ENCODE measurements at regions not wholly inside any gene's neighbourhood (a gene's known extent, or its start where the extent isn't known, plus 50 kb on each side); places are given as distances from the start of the nearest gene placed in this dataset.

- peak; percentile 45 for DNase-seq
Observed at GRCh38 chr3:127049393-127049792, 66.5 kb downstream of the PLXNA1 start.

DNA sequence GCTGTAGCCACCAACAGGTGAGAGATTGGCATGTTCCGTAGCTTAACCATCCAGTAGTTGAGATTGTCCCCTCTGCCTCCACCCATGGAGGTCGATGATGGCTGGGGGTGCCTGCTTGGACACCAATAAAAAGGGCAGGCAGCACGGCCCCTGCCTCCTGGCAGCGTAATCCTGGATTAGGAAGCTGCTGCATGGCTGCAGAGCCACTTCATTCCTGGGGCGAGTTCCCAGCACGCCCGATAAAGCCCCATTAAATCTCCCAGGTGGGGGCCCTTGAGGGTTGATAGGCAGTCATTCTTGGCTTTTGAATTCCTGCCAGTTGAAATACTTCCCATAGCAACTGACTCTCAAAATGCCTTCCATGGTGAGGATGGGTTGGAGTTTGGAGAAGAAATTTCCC, 67.8 kb downstream of the PLXNA1 start:
- DNase-seq, result peak; percentile 22

DNA sequence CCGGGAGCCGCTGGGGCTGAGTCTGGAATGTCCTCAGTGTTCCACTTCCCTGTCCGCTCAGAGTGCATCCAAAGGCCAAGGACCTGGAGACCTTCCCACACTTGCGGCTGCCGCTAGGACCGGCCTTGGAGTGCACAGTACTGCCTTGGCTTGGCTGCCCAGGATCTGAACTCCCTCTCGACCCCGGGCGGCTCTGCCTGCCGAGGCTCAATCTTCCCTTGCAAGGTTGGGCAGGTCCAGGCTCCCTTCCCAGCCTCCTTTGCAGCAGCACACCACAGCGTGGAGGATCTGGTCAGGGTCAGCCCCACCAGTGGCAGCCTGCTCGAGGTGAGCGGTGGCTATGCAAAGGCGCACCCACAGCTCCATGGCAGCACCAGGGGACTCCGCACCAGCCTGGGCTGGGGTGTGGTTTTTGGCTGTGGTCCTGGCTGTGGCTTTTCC, 69.2 kb downstream of the PLXNA1 start:
- peak; percentile 44 for DNase-seq

GRCh38 chr3:127053026-127053425, 70.1 kb downstream of the PLXNA1 start:
- no peak for DNase-seq

- DNase-seq, result peak; percentile 49
Observed at GRCh38 chr3:127053450-127053849, 70.5 kb downstream of the PLXNA1 start.

- peak; percentile 42 for DNase-seq
Observed at GRCh38 chr3:127053979-127054378, 71.1 kb downstream of the PLXNA1 start.

GRCh38 chr3:127056281-127056680, 73.4 kb downstream of the PLXNA1 start:
- peak; percentile 56 for DNase-seq

- no peak for DNase-seq
Observed at GRCh38 chr3:127056976-127057375, 74.1 kb downstream of the PLXNA1 start.

DNA sequence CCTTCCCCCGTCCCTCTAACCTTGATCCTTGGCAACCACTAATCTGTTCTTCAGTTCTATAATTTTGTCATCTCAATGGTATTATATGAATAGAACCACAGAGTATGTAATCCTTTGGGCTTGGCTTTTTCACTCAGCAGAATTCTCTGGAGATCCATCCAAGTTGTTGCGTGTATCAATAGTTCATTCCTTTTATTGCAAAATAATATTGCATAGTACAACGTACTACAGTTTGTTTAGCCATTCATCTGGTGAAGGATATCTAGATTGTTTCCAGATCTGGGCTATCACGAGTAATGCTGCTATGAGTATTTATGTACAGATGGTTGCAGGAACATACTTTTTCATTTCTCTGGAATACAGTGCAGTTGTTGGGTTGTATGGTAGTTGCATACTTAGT, 76.2 kb downstream of the PLXNA1 start:
- no peak for DNase-seq

- DNase-seq, result peak; percentile 31
Observed at GRCh38 chr3:127061641-127062040, 78.7 kb downstream of the PLXNA1 start.

DNA sequence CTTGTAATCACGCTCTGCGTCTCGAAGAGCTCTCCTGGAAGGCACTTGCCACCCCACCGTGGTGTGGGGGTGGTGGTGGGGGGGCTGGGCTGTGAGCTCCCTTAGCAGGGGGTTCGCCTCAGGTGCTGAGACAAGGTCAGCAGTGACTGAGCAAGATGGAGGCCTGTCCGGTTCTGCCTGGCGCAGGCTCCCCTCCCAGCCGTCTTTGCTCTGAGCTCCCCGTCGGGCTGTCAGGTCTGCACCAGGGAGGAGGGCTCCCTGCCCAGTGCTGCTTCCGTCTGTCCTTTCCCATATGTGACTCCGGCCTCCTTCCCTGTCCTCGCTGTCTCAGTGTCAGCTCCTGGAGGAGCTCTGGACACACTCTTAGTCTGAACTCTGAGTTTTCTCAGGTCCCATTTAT, 80.0 kb downstream of the PLXNA1 start:
- DNase-seq, result peak; percentile 48

- peak; percentile 14 for DNase-seq
Observed at GRCh38 chr3:127063916-127064315, 81.0 kb downstream of the PLXNA1 start.

- peak; percentile 55 for DNase-seq
Observed at GRCh38 chr3:127064391-127065137, 81.6 kb downstream of the PLXNA1 start.

GRCh38 chr3:127065138-127065427, 82.2 kb downstream of the PLXNA1 start:
- DNase-seq, result peak; percentile 34

DNA sequence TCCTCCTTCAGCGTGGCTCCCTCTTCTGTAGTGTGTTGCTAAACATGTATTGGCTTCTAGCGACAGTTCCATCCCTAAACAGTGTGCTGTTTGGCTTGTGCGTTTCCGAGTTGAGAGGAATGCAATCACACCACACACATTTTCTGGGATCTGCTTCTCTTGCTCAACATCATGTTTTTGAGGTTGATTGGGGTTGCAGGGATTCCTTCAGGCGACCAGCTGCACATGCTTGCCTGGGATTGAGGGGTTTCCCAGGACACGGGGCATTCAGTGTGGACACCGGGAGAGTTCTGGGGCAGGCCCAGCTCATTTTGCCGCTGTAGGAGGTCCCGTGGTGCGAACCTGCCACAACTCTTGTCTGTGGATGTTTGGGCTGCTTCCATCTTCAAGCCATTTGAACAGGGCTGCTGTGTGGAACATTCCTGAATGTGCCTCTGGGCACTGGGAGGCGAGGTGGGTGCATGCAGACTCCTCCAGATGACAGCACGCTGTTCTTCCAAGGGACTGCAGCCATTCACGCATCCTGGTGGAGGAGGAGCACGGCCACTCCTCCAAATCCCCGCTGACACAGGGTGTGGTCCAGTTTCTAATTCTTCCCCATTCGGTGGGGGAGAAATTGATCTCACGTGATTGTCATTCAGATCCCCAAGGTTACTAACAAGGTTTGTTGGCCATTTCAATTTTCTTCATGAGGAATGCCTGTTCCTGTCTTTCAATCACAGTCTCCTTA, 82.8 kb downstream of the PLXNA1 start:
- peak; percentile 10 for DNase-seq

DNA sequence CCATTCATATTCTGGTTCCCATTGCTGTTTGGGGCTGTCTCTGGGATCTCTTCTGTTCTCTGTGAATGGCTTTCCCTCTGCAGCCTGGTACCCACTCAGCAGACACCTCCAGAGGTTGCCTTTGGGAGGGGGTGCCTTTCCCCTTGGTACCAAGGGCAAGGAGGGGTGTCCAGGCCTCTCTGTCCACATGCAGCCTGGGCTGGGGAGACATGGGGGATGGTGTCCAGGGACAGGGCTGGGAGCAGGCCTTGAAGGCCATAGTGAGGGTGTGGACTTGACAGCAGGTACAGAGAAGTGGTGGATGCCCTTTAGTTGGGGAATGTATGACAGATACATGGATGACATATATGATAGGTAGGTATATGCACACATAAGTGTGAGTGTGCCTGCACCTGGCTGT, 83.7 kb downstream of the PLXNA1 start:
- DNase-seq, result peak; percentile 14

DNA sequence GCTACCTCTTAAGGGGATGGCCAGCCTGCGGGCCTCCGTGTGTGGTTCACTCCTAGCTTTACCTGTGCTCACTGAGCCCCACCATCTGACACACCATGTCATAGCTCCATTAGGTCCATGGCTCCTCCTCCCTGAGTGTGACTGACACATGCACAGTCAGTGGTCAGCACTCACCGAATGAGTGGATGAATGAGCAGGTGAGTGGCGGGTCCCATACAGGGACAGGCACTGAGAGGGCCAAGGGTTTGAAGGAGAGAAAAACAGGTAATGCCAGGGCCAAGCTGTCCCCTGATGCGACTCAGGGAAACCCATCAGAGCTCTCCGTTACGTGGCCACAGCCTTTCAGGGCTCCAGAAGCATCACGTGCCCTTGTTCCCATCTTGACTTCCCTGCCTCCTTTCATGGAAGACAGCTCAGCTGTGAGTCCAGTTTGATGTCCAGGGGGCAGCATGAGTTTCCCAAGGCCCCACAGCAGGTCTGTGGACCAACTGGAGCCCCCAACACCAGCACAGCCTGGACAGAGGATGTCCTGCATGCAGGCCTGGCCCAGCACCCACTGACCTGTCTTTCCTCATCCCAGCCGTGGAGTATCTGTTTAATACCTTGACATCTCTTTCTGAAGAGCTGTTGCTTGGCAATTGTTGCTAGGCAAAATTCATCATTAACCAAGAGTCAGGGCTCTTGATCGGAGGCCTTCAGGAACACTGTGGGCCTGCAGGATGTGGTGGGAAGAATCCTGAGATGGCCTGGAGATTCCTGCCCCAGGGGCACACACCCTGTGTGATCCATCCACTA, 84.4 kb downstream of the PLXNA1 start:
- DNase-seq, result peak; percentile 42

GRCh38 chr3:127068111-127068810, 85.3 kb downstream of the PLXNA1 start:
- peak; percentile 54 for DNase-seq

DNA sequence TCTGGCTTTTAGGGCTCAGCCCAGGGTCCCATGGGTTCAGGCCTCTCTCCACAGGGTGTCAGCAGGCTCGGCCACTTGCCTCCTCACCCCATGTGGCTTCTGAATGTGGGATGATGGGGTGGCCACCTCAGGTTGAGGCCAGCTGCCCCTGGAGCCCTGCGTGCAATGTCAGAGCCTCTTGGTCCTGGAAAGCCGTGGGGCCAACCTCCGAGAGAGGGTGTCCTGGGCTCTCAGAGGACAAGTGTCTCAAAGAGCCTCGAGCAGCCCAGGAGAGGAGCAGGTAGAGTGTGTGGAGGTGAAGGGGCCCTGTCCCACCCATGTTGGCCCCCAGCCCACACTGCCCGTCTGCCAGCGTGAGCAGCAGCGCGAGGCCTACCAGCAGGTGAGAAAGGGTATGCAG, 86.0 kb downstream of the PLXNA1 start:
- peak; percentile 13 for DNase-seq

GRCh38 chr3:127069814-127070440, 87.0 kb downstream of the PLXNA1 start:
- DNase-seq, result peak; percentile 55

GRCh38 chr3:127070776-127071175, 87.9 kb downstream of the PLXNA1 start:
- DNase-seq, result peak; percentile 54

- DNase-seq, result peak; percentile 36
Observed at GRCh38 chr3:127071597-127072001, 88.7 kb downstream of the PLXNA1 start.

Data from activated effector memory CD4-positive, alpha-beta T cell treated with anti-CD3 and anti-CD28 coated beads, Interleukin-2, amount 50 U/mL, for 16 hours (primary cell).